Esophagus squamous epithelium (tissue), 5 donors: ENCODE measurements at regions not wholly inside any gene's neighbourhood (a gene's known extent, or its start where the extent isn't known, plus 50 kb on each side); places are given as distances from the start of the nearest gene placed in this dataset.
"Not testable (repeated sequence)": the region's sequence is repeated elsewhere in the genome, so short reads cannot be mapped to it uniquely, and the experiment has no call there.

Source experiments
- DNase-seq: peaks from one replicate; lab custom pipeline; 2025; lab: John Stamatoyannopoulos, UW
- H3K27ac ChIP-seq, 4 donors: fragments of 200-600 bp; sonication (generic); one replicate each; pipeline ENCODE4 v1.5.1; 2016 to 2019; ENCODE audit warnings: mild to moderate bottlenecking in 1 of 4
- H3K27me3 ChIP-seq, 4 donors: fragments of 200-600 bp; sonication (generic); 1 replicate in 3 of 4; 2 replicates in 1 of 4; pipeline versions ENCODE4 v1.5.1 to v1.6.0; 2017 to 2021; ENCODE audit warnings: antibody characterized with exemption in 1 of 4
- H3K36me3 ChIP-seq, 3 donors: fragments of 200-600 bp; sonication (generic); one replicate each; pipeline ENCODE4 v1.5.1; 2016 to 2019
- H3K4me1 ChIP-seq, 3 donors: fragments of 200-600 bp; sonication (generic); one replicate each; pipeline ENCODE4 v1.5.1; 2017 to 2019
- H3K4me3 ChIP-seq, 4 donors: fragments of 200-600 bp; sonication (generic); 1 replicate in 3 of 4; 2 replicates in 1 of 4; pipeline ENCODE4 v1.5.1; 2016 to 2019; ENCODE audit warnings: mild to moderate bottlenecking in 2 of 4, moderate library complexity in 1 of 4
- H3K9me3 ChIP-seq, 3 donors: fragments of 200-600 bp; sonication (generic); one replicate each; pipeline ENCODE4 v1.5.1; 2016 to 2019
- POLR2A ChIP-seq, 4 donors: fragments of 450-650 bp; IDR thresholded peaks; one replicate each; pipeline ENCODE4 v1.6.1; 2017; ENCODE audit warnings: antibody characterized with exemption in 4 of 4, mild to moderate bottlenecking in 4 of 4, moderate library complexity in 3 of 4
- WGBS, 2 donors: methylation state at CpG; one replicate each; pipeline ENCODE4 v1.1.5; 2018; 5-methylcytosine and 5-hydroxymethylcytosine counted together
- intact Hi-C: fragments of 100-400 bp; cut with DNase I; formaldehyde crosslinking; loops from one replicate; pipeline ENCODE4 v1.15.0; 2022
- TF ChIP-seq, protein P1 (sequence below), 6 experiments: fragments of 450-650 bp in 4 of 6; fragments of 200-600 bp in 2 of 6; sonication (generic) in 2 of 6; IDR thresholded peaks; one replicate each; pipeline ENCODE4 v1.5.1; 2016 to 2019; ENCODE audit warnings: antibody characterized with exemption in 6 of 6, mild to moderate bottlenecking in 4 of 6, moderate library complexity in 4 of 6
- donor health status: DM: yes; HTN: yes; CAD: no.

DNA sequence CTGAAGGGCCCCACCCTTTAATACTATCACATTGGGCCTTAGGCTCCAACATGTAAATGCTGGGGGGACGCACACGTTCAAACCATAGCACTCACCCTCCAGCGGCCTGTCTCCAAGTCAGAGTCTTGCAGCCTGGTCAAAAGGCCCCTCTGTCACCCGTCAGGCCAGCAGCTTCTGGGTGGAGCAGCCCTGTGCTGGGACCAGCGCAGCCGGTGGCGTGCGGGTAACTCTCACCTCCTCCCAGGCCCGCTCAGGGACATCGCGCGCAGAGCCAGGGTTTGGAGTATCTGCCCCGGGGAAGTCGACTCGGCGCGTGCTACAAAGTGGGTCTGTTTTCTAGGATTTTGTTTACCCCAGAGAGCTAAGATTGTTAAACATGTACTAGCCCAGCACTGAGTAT is 93.0 kb upstream of the COL5A1 start:
- Histone ChIP-seq H3K9me3 (no peaks in the 10 kb centered on the region), H3K4me1 (peaks cover 6 to 58% (median 26%) of the 10 kb centered on the region in 3 donors), H3K27ac (no peak overlapping the region), H3K36me3 (no peaks in the 10 kb centered on the region), H3K4me3 (no peak overlapping the region), H3K27me3 (peaks cover 0 to 95% (median 2%) of the 10 kb centered on the region in 4 donors)
- 86 to 90% methylated on average over 2 of the region's 17 CpGs for WGBS, 2 donors
- TF ChIP-seq, protein P1, sequence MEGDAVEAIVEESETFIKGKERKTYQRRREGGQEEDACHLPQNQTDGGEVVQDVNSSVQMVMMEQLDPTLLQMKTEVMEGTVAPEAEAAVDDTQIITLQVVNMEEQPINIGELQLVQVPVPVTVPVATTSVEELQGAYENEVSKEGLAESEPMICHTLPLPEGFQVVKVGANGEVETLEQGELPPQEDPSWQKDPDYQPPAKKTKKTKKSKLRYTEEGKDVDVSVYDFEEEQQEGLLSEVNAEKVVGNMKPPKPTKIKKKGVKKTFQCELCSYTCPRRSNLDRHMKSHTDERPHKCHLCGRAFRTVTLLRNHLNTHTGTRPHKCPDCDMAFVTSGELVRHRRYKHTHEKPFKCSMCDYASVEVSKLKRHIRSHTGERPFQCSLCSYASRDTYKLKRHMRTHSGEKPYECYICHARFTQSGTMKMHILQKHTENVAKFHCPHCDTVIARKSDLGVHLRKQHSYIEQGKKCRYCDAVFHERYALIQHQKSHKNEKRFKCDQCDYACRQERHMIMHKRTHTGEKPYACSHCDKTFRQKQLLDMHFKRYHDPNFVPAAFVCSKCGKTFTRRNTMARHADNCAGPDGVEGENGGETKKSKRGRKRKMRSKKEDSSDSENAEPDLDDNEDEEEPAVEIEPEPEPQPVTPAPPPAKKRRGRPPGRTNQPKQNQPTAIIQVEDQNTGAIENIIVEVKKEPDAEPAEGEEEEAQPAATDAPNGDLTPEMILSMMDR (IDR thresholded peaks at IDR 0.05), result no peak
- no peak for TF ChIP-seq POLR2A (IDR thresholded peaks at IDR 0.05)
- intact Hi-C loops, result no loop called here
- DNase-seq, result no peak

DNA sequence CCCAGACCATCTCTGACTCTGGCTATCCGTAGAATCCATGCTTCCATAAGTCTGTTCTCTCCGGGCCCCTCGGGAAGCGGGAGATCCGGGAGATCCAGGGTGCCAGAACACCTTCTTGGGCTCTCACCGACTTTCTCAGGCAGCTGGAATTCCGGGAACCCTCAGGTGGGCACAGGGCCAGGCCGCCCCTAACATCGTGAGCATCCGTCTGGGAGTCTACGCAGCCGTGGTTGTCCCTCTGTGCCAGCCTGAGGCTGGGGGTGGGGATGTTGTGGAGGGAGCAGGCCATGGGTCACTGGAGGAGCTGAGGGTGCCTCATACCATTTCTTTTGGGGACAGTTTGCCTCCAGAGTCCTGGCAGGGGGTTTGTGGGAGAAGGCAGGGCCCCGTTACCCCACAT is 92.3 kb upstream of the COL5A1 start:
- Histone ChIP-seq H3K27me3 (peaks cover 0 to 95% (median 2%) of the 10 kb centered on the region in 4 donors), H3K9me3 (no peaks in the 10 kb centered on the region), H3K4me3 (no peak overlapping the region), H3K36me3 (no peaks in the 10 kb centered on the region), H3K4me1 (peaks cover 6 to 58% (median 27%) of the 10 kb centered on the region in 3 donors), H3K27ac (no peak overlapping the region)
- no peak for DNase-seq
- TF ChIP-seq POLR2A (IDR thresholded peaks at IDR 0.05), result no peak
- TF ChIP-seq, protein P1 (IDR thresholded peaks at IDR 0.05), result no peak
- intact Hi-C loops, result no loop called here
- WGBS, 2 donors, result 76 to 77% methylated on average over 7 to 8 of the region's 13 CpGs

DNA sequence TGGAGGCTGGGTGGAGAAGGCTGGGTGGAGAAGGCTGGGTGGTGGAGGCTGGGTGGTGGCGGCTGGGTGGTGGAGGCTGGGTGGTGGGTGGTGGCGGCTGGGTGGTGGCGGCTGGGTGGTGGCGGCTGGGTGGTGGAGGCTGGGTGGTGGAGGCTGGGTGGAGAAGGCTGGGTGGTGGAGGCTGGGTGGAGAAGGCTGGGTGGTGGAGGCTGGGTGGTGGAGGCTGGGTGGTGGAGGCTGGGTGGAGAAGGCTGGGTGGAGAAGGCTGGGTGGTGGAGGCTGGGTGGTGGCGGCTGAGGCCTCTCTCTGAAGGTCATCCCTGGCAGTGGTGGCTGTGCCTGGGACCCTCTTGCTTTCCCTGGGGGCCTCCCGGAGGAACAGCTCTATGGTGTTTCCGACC is 91.5 kb upstream of the COL5A1 start:
- H3K36me3 ChIP-seq, H3K9me3 ChIP-seq, H3K27ac ChIP-seq, intact Hi-C loops, H3K4me3 ChIP-seq, DNase-seq: not testable (repeated sequence)
- Histone ChIP-seq H3K27me3 (peaks cover 0 to 94% (median 2%) of the 10 kb centered on the region in 4 donors), H3K4me1 (peaks cover 6 to 55% (median 25%) of the 10 kb centered on the region in 3 donors)
- 100% methylated on average over 4 of the region's 7 CpGs for WGBS, 2 donors

DNA sequence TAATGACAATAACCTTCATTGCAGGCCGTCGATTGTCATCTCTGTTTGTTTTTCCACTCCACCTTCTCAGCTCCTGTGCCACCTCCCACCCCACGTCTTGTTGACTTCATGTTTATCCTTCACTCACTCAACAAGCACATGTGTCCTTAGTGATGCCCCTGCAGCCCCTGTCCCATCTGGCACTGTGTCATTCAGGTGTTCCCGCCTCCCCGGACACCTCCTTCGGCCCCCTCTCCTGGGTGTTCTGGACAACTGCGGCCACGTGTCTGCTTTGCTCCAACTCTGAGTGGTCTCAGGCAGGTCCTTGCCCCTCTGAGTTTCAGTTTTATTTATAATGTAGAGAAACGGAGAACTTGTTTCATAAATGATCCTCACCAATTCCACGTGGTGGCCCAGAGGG is 91.0 kb upstream of the COL5A1 start:
- WGBS, 2 donors, result 77 to 84% methylated on average over 10 of the region's 10 CpGs
- DNase-seq, result no peak
- Histone ChIP-seq H3K9me3 (no peaks in the 10 kb centered on the region), H3K4me1 (peaks cover 6 to 50% (median 20%) of the 10 kb centered on the region in 3 donors), H3K36me3 (no peaks in the 10 kb centered on the region), H3K27me3 (peaks cover 0 to 89% (median 2%) of the 10 kb centered on the region in 4 donors), H3K27ac (no peak overlapping the region), H3K4me3 (no peak overlapping the region)
- intact Hi-C loops, result no loop called here
- TF ChIP-seq POLR2A (IDR thresholded peaks at IDR 0.05), result no peak
- TF ChIP-seq, protein P1 (IDR thresholded peaks at IDR 0.05), result no peak

DNA sequence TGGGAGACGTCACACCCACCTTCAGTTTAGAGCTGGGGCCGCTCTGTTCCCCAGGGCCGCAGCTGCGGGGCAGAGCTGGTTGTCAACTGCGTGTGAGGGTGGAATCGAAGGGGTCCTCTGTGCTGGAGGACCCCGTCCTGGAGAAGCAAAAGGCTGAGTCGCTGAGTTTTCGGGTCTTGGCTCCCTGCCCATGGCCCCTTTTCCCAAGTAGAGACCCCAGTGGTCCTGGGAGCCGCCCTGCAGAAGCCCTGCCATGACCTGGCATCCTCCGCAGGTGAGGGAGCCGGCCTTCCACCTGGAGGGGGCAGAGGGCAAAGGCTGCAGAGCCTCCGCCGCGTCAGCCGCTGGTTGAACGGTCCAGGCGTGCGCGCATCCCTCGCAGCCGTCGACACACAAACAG is 90.4 kb upstream of the COL5A1 start:
- no peaks in the 10 kb centered on the region for H3K9me3 ChIP-seq
- DNase-seq, result no peak
- no peak for TF ChIP-seq POLR2A (IDR thresholded peaks at IDR 0.05)
- H3K4me3 ChIP-seq, result no peak overlapping the region
- WGBS, 2 donors, result 84 to 93% methylated on average over 14 to 20 of the region's 23 CpGs
- H3K36me3 ChIP-seq, result no peaks in the 10 kb centered on the region
- intact Hi-C loops, result no loop called here
- H3K4me1 ChIP-seq, result peaks cover 6 to 44% (median 16%) of the 10 kb centered on the region in 3 donors
- peaks cover 0 to 83% (median 2%) of the 10 kb centered on the region in 4 donors for H3K27me3 ChIP-seq
- no peak overlapping the region for H3K27ac ChIP-seq

DNA sequence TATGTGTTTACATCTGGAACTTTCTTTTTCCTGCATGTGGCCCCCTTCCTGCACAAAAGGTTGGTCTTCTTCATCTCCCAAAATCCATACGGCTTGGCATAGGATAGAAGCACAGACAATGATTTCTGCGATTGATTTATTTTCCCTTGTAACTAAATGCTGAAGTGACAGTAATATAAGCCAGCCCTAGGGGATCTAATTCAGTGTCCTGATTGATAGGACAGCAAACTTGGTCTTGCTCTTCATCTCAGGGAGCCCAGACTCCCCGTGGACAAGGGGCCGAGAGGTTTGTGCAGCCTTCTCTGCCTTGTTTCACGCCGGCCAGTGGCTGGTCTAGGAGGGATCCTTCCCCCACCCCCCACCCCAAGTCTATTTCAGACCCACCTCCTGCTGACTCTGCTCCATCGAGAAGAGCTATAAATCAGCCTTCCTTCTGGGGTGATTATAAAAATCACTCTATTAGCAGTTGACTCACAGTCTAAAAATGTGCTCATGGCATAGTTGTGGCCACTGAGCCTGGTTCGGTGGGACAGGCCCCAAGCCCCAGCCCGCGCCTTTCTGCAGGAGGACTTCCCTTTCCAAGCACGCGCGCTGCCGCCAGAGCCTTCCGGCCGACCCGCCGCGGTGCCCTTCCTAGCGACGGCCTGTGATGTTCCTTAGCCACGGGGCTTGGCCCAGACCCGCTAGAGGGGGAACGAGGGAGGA is 89.8 kb upstream of the COL5A1 start:
- Histone ChIP-seq H3K4me1 (peaks cover 6 to 37% (median 14%) of the 10 kb centered on the region in 3 donors), H3K36me3 (no peaks in the 10 kb centered on the region), H3K9me3 (no peaks in the 10 kb centered on the region), H3K4me3 (no peak overlapping the region), H3K27ac (peak overlapping the region in 1 of 4 donors; percentile 2), H3K27me3 (peaks cover 0 to 77% (median 2%) of the 10 kb centered on the region in 4 donors)
- TF ChIP-seq, protein P1 (IDR thresholded peaks at IDR 0.05), result no peak
- TF ChIP-seq POLR2A (IDR thresholded peaks at IDR 0.05), result no peak
- intact Hi-C loops, result no loop called here
- no peak for DNase-seq
- WGBS, 2 donors, result 27 to 40% methylated on average over 10 to 15 of the region's 24 CpGs
